K562 (cell line): ENCODE measurements at regions not wholly inside any gene's neighbourhood (a gene's known extent, or its start where the extent isn't known, plus 50 kb on each side); places are given as distances from the start of the nearest gene placed in this dataset.

Source experiments
- L3MBTL2 ChIP-seq: fragments of 450-650 bp; IDR thresholded peaks from 2 replicates; pipeline ENCODE4 v1.6.1; 2016; ENCODE audit warnings: mild to moderate bottlenecking, moderate library complexity
- MEF2A ChIP-seq: IDR thresholded peaks from 2 replicates; pipeline ENCODE4 v1.6.1; 2011; ENCODE audit warnings: low read depth, mild to moderate bottlenecking, low read length, moderate library complexity; ENCODE audit not compliant: control insufficient read depth
- NCOA6 ChIP-seq: fragments of 450-650 bp; IDR thresholded peaks from 2 replicates; pipeline ENCODE4 v1.6.1; 2017; ENCODE audit warnings: mild to moderate bottlenecking
- RAD21 ChIP-seq, 2 experiments: fragments of 250-450 bp in 1 of 2; fragments of 450-650 bp in 1 of 2; sonication (Bioruptor Pico) in 1 of 2; formaldehyde crosslinking in 1 of 2; IDR thresholded peaks in 1 of 2; conservative IDR thresholded peaks in 1 of 2; 2 replicates each; pipeline versions ENCODE4 v1.4.0 to v1.8.0; 2020 to 2022; ENCODE audit warnings: mild to moderate bottlenecking in 2 of 2, moderate library complexity in 1 of 2
- REST ChIP-seq, 2 experiments: fragments of 450-650 bp; formaldehyde crosslinking in 1 of 2; IDR thresholded peaks; 2 replicates each; pipeline versions ENCODE4 v1.4.0 to v1.6.1; 2014 to 2020; ENCODE audit warnings: mild to moderate bottlenecking in 2 of 2, borderline replicate concordance in 1 of 2, low read depth in 1 of 2
- ZBED1 ChIP-seq: IDR thresholded peaks from 2 replicates; pipeline ENCODE4 v1.6.1; 2014

GRCh38 chr5:108521841-108522506 lies 140.1 kb upstream of the FBXL17 start (continued):
- peak; percentile 80 for TF ChIP-seq REST (IDR thresholded peaks at IDR 0.05; ENCODE audit: borderline replicate concordance)
- TF ChIP-seq REST (CRISPR knock-in tag; IDR thresholded peaks at IDR 0.05; ENCODE audit: low read depth), result no peak
- TF ChIP-seq NCOA6, result no peak
- TF ChIP-seq ZBED1, result no peak
- TF ChIP-seq MEF2A, result no peak
- peak; percentile 53; the same call in 1 of the 2 replicates for TF ChIP-seq L3MBTL2
- peak; percentile 91 to 95 for TF ChIP-seq RAD21 (CRISPR knock-in tag; conservative IDR thresholded peaks at IDR 0.05 in 1 of 2, IDR thresholded peaks at IDR 0.05 in 1 of 2)
